Neural cell (in vitro differentiated cells): ENCODE measurements at regions not wholly inside any gene's neighbourhood (a gene's known extent, or its start where the extent isn't known, plus 50 kb on each side); places are given as distances from the start of the nearest gene placed in this dataset.

ENCODE experiments used
- CTCF ChIP-seq: fragments of 450-650 bp; IDR thresholded peaks from 2 replicates; pipeline ENCODE4 v1.5.1; 2014; ENCODE audit warnings: antibody characterized with exemption, mild to moderate bottlenecking, moderate library complexity; ENCODE audit not compliant: poor library complexity, severe bottlenecking
- EP300 ChIP-seq: fragments of 450-650 bp; conservative IDR thresholded peaks from 2 replicates; pipeline ENCODE4 v1.6.1; 2014; ENCODE audit warnings: antibody characterized with exemption, mild to moderate bottlenecking, moderate library complexity; ENCODE audit not compliant: poor library complexity, severe bottlenecking
- EZH2 ChIP-seq: fragments of 200-600, 300-800 bp; shearing (Covaris generic), sonication (generic); IDR thresholded peaks from 2 replicates; pipeline ENCODE4 v1.6.1; 2014; ENCODE audit warnings: antibody characterized with exemption, low read length, borderline replicate concordance, mild to moderate bottlenecking; ENCODE audit not compliant: insufficient read depth, poor library complexity, severe bottlenecking
- MXI1 ChIP-seq: fragments of 450-650 bp; conservative IDR thresholded peaks from 2 replicates; pipeline ENCODE4 v1.6.1; 2014; ENCODE audit warnings: antibody characterized with exemption, mild to moderate bottlenecking; ENCODE audit not compliant: poor library complexity, severe bottlenecking
- POLR2AphosphoS5 ChIP-seq: IDR thresholded peaks from 2 replicates; pipeline ENCODE4 v1.6.1; 2012
- REST ChIP-seq: IDR thresholded peaks from 2 replicates; pipeline ENCODE4 v1.6.1; 2012; ENCODE audit warnings: borderline replicate concordance
- TAF1 ChIP-seq: IDR thresholded peaks from 2 replicates; pipeline ENCODE4 v1.6.1; 2012; ENCODE audit warnings: low read depth

- TF ChIP-seq TAF1: no peak
- TF ChIP-seq CTCF: no peak
- TF ChIP-seq POLR2AphosphoS5: no peak
- no peak for TF ChIP-seq EP300
- no peak for TF ChIP-seq EZH2
- TF ChIP-seq REST: no peak
- TF ChIP-seq MXI1: no peak
These were observed 567.7 kb upstream of the ZWINT start for GRCh38 chr10:56928714-56929113.
